K562 (cell line): ENCODE measurements at regions not wholly inside any gene's neighbourhood (a gene's known extent, or its start where the extent isn't known, plus 50 kb on each side); places are given as distances from the start of the nearest gene placed in this dataset.

Experiments used
- CHD1 ChIP-seq: fragments of 200-600 bp; sonication (generic); IDR thresholded peaks from one replicate; pipeline ENCODE4 v1.6.1; 2012; ENCODE audit warnings: mild to moderate bottlenecking, moderate library complexity, low read length, inconsistent platforms
- CLOCK ChIP-seq: fragments of 250-450 bp; sonication (Bioruptor Pico); IDR thresholded peaks from 2 replicates; pipeline ENCODE4 v1.4.0; 2020; ENCODE audit warnings: mild to moderate bottlenecking, moderate library complexity, borderline replicate concordance
- FOSL1 ChIP-seq: fragments of 200-800 bp; sonication (Bioruptor generic); conservative IDR thresholded peaks from 2 replicates; pipeline ENCODE4 v1.6.1; 2016; ENCODE audit warnings: missing genetic modification characterization, missing compliant biosample characterization
- FOXJ3 ChIP-seq: sonication (generic); formaldehyde crosslinking; IDR thresholded peaks from 2 replicates; pipeline ENCODE4 v1.4.0; 2020; ENCODE audit warnings: mild to moderate bottlenecking, missing genetic modification reagents
- GABPB1 ChIP-seq: sonication (generic); formaldehyde crosslinking; IDR thresholded peaks from 2 replicates; pipeline ENCODE4 v1.8.0; 2022; ENCODE audit warnings: mild to moderate bottlenecking, missing genetic modification reagents
- HOMEZ ChIP-seq: fragments of 250-450 bp; sonication (Bioruptor Pico); IDR thresholded peaks from 2 replicates; pipeline ENCODE4 v1.4.0; 2020; ENCODE audit warnings: mild to moderate bottlenecking, moderate library complexity
- KAT8 ChIP-seq: fragments of 450-650 bp; IDR thresholded peaks from 2 replicates; pipeline ENCODE4 v1.6.1; 2016; ENCODE audit warnings: low read depth, mild to moderate bottlenecking
- KHSRP ChIP-seq: fragments of 450-650 bp; IDR thresholded peaks from 2 replicates; pipeline ENCODE4 v1.6.1; 2017
- RBM39 ChIP-seq: fragments of 200-400 bp; formaldehyde crosslinking; optimal IDR thresholded peaks from 2 replicates; pipeline ENCODE3; 2018; ENCODE audit warnings: low read depth, low read length
- SMARCB1 ChIP-seq: IDR thresholded peaks from 2 replicates; pipeline ENCODE4 v1.6.1; 2011; ENCODE audit warnings: improper control_type of control experiment, low read depth; ENCODE audit not compliant: insufficient read length
- SNIP1 ChIP-seq: fragments of 450-650 bp; IDR thresholded peaks from 2 replicates; pipeline ENCODE4 v1.7.1; 2017; ENCODE audit warnings: low read depth, mild to moderate bottlenecking
- ZBTB11 ChIP-seq, 3 experiments: fragments of 200-800 bp in 1 of 3; fragments of 250-450 bp in 1 of 3; fragments of 450-650 bp in 1 of 3; sonication (Bioruptor Pico) in 1 of 3; sonication (Bioruptor generic) in 1 of 3; formaldehyde crosslinking in 1 of 3; IDR thresholded peaks; 2 replicates each; pipeline versions ENCODE4 v1.6.1 to v1.8.0; 2016 to 2022; ENCODE audit warnings: mild to moderate bottlenecking in 2 of 3, missing genetic modification characterization in 2 of 3, missing compliant biosample characterization in 1 of 3, moderate library complexity in 1 of 3
- ZBTB2 ChIP-seq: fragments of 450-650 bp; IDR thresholded peaks from 2 replicates; pipeline ENCODE4 v1.6.1; 2016; ENCODE audit warnings: antibody characterized with exemption
- ZNF77 ChIP-seq: fragments of 250-450 bp; sonication (Bioruptor Pico); IDR thresholded peaks from 2 replicates; pipeline ENCODE4 v1.5.0; 2020

GRCh38 chr1:17883136-17883535, 128.0 kb downstream of the ACTL8 start (continued):
- TF ChIP-seq CLOCK (CRISPR knock-in tag), result no peak
- no peak for TF ChIP-seq RBM39
- TF ChIP-seq GABPB1 (CRISPR knock-in tag), result no peak
- no peak for TF ChIP-seq ZNF77 (CRISPR knock-in tag)
- no peak for TF ChIP-seq FOXJ3 (CRISPR knock-in tag)
- TF ChIP-seq KHSRP, result no peak
- TF ChIP-seq ZBTB2, result no peak
- TF ChIP-seq FOSL1 (tag), result no peak
- TF ChIP-seq SMARCB1, result no peak
- TF ChIP-seq HOMEZ, result no peak
- TF ChIP-seq CHD1, result no peak
- no peak for TF ChIP-seq KAT8
- no peak for TF ChIP-seq ZBTB11 (CRISPR knock-in tag; IDR thresholded peaks at IDR 0.05)
- TF ChIP-seq SNIP1, result no peak
